ENCODE measurements at regions not wholly inside any gene's neighbourhood (a gene's known extent, or its start where the extent isn't known, plus 50 kb on each side); places are given as distances from the start of the nearest gene placed in this dataset.

DNA sequence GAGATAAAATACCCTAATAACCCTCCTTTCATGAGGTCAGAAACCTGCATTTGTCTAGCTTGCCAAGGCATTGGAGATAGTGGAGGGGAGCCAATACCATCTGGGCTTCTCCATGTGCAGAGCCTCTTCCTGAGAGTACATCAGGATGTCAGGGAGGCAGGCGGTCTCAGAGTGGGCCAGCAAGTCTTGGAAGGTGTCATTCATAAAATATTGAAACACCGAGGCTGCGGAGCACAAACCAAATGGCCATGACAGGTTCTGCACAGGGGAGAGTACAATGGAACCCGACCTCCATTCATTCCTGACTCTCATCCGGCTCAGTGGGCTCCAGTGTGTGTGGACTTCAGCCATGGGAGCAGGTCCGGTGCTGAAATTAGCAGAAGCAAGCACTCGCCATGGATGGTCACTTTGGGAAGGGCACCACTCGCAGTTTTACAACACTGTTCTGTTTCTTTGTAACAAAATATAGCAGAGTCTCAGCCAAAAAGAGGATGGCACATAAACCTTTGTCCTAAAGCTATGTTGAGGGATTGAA is 446.6 kb downstream of the SIPA1L2 start:
- Histone ChIP-seq H3K36me3 (ENCODE audit: control insufficient read depth in 2 of 2, extremely low read depth in 1 of 2, insufficient read depth in 2 of 2, low read length in 2 of 2) (no peaks in the 10 kb centered on the region), H3K9me1 (ENCODE audit: control insufficient read depth, extremely low read depth, insufficient read depth, low read length) (no peaks in the 10 kb centered on the region), H3K9me3 (ENCODE audit: control insufficient read depth, low read depth, low read length) (no peaks in the 10 kb centered on the region), H2AFZ (ENCODE audit: control insufficient read depth, low read length) (no peak overlapping the region), H3K9ac (ENCODE audit: control insufficient read depth, extremely low read depth, insufficient read depth, low read length) (no peak overlapping the region), H3K4me1 (ENCODE audit: control insufficient read depth, extremely low read depth, insufficient read depth, low read length) (no peaks in the 10 kb centered on the region), H3K4me3 (ENCODE audit: control insufficient read depth in 2 of 3, extremely low read depth in 1 of 3, insufficient read depth in 2 of 3, low read depth in 1 of 3, low read length in 3 of 3) (no peak overlapping the region), H3K27me3 (ENCODE audit: control insufficient read depth, extremely low read depth, insufficient read depth, low read length) (no peaks in the 10 kb centered on the region), H3K27ac (ENCODE audit: control insufficient read depth, insufficient read depth, low read length) (no peak overlapping the region), H4K20me1 (ENCODE audit: control insufficient read depth, extremely low read depth, insufficient read depth, low read length) (no peaks in the 10 kb centered on the region), H3K4me2 (ENCODE audit: control insufficient read depth, extremely low read depth, insufficient read depth, low read depth, low read length) (no peak overlapping the region), H3K79me2 (ENCODE audit: control insufficient read depth, insufficient read depth, low read length) (no peaks in the 10 kb centered on the region)
- no peak for DNase-seq (ENCODE audit: low read depth, low spot score)
- TF ChIP-seq, protein P1, sequence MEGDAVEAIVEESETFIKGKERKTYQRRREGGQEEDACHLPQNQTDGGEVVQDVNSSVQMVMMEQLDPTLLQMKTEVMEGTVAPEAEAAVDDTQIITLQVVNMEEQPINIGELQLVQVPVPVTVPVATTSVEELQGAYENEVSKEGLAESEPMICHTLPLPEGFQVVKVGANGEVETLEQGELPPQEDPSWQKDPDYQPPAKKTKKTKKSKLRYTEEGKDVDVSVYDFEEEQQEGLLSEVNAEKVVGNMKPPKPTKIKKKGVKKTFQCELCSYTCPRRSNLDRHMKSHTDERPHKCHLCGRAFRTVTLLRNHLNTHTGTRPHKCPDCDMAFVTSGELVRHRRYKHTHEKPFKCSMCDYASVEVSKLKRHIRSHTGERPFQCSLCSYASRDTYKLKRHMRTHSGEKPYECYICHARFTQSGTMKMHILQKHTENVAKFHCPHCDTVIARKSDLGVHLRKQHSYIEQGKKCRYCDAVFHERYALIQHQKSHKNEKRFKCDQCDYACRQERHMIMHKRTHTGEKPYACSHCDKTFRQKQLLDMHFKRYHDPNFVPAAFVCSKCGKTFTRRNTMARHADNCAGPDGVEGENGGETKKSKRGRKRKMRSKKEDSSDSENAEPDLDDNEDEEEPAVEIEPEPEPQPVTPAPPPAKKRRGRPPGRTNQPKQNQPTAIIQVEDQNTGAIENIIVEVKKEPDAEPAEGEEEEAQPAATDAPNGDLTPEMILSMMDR (optimal IDR thresholded peaks at IDR 0.05 in 1 of 3, IDR thresholded peaks at IDR 0.05 in 1 of 3, conservative IDR thresholded peaks at IDR 0.05 in 1 of 3; ENCODE audit: extremely low read depth in 1 of 3, insufficient read depth in 2 of 3, low read length in 3 of 3) = no peak
- TF ChIP-seq EZH2 (IDR thresholded peaks at IDR 0.05; ENCODE audit: low read length) = no peak
- dilution Hi-C loops (cut with MboI; ENCODE audit: extremely low pct_ligation_motif_present, low sequenced_read_pairs) = no loop called here
- no peak for FAIRE-seq

DNA sequence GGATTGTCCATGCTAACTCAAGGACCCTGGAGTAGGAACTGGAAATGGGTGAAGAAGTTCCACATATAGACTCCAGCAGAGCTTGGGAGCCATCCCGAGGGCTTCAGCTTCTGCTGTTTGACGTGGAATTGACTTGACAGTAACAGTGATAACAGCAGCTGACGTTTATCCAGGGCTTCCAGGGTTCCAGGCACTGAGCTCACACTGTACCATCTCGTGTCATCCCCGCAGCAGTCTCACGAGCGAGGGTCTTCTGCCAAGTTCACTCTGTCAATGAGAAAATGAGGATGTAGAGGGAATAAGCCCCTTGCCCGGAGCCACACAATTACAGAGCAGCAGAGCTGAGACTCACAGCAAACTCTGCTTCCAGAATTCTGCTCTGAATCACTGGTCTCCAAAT is 447.7 kb downstream of the SIPA1L2 start:
- H3K4me2 ChIP-seq (ENCODE audit: control insufficient read depth, extremely low read depth, insufficient read depth, low read depth, low read length) = no peak overlapping the region
- TF ChIP-seq, protein P1 (optimal IDR thresholded peaks at IDR 0.05 in 1 of 3, IDR thresholded peaks at IDR 0.05 in 1 of 3, conservative IDR thresholded peaks at IDR 0.05 in 1 of 3; ENCODE audit: extremely low read depth in 1 of 3, insufficient read depth in 2 of 3, low read length in 3 of 3) = no peak
- TF ChIP-seq EZH2 (IDR thresholded peaks at IDR 0.05; ENCODE audit: low read length) = no peak
- dilution Hi-C loops (cut with MboI; ENCODE audit: extremely low pct_ligation_motif_present, low sequenced_read_pairs) = no loop called here
- H3K9ac ChIP-seq (ENCODE audit: control insufficient read depth, extremely low read depth, insufficient read depth, low read length) = no peak overlapping the region
- no peaks in the 10 kb centered on the region for H4K20me1 ChIP-seq (ENCODE audit: control insufficient read depth, extremely low read depth, insufficient read depth, low read length)
- FAIRE-seq (no peak), DNase-seq (ENCODE audit: low read depth, low spot score) (no peak)
- no peaks in the 10 kb centered on the region for H3K4me1 ChIP-seq (ENCODE audit: control insufficient read depth, extremely low read depth, insufficient read depth, low read length)
- H3K9me3 ChIP-seq (ENCODE audit: control insufficient read depth, low read depth, low read length) = no peaks in the 10 kb centered on the region
- H3K27ac ChIP-seq (ENCODE audit: control insufficient read depth, insufficient read depth, low read length) = no peak overlapping the region
- H3K36me3 ChIP-seq (ENCODE audit: control insufficient read depth in 2 of 2, extremely low read depth in 1 of 2, insufficient read depth in 2 of 2, low read length in 2 of 2) = no peaks in the 10 kb centered on the region
- H3K9me1 ChIP-seq (ENCODE audit: control insufficient read depth, extremely low read depth, insufficient read depth, low read length) = no peaks in the 10 kb centered on the region
- H3K79me2 ChIP-seq (ENCODE audit: control insufficient read depth, insufficient read depth, low read length) = no peaks in the 10 kb centered on the region
- no peak overlapping the region for H2AFZ ChIP-seq (ENCODE audit: control insufficient read depth, low read length)
- H3K4me3 ChIP-seq (ENCODE audit: control insufficient read depth in 2 of 3, extremely low read depth in 1 of 3, insufficient read depth in 2 of 3, low read depth in 1 of 3, low read length in 3 of 3) = no peak overlapping the region
- no peaks in the 10 kb centered on the region for H3K27me3 ChIP-seq (ENCODE audit: control insufficient read depth, extremely low read depth, insufficient read depth, low read length)

Measured in keratinocyte (primary cell).